ENCODE measurements at regions not wholly inside any gene's neighbourhood (a gene's known extent, or its start where the extent isn't known, plus 50 kb on each side); places are given as distances from the start of the nearest gene placed in this dataset.
A peak's percentile ranks its signal among the peaks of the same experiment; 100 is the strongest.

DNA sequence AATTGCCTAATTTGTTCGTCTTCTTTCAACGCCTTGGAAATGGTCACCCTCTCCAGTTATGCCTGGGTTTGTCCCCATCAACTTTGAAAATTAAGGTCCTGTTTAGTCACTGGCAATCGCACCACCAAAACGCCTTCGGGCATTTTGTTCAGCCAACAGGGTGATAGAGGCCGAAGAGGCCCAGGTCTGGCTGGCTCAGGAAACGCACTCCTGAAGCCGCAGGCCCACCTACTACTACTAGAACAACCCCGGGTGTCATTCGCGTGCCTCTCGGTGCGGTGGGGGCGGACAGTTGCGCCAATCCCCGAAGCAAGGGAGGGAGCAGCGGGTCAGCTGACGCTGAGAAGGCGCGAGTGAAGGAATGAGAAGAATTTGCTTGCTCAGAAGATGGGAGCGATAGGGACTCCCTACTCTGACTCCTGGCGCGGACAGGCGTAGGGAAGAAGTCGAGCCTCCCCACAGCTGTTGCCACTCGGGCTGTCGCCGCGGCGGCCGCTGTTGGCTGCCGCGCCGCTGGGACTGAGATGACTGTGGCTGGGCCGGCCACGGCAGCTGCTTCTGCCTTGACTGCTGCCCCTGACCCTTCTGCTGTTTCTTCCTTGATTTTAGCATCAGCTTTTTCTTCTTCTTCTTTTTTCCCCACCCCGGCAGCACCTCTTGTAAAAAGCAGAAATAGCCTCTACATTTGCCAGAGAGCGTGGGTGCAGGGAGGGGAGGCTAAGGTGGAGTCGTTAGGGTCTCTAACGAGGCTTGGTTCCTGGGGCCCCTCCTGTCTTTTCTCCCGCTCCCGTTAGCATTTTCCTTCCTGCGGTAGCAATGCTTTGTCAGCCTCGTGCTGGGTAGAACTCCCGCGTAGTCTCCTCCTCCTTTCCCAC, 387.6 kb downstream of the FIGN start:
- H3K9ac ChIP-seq (ENCODE audit: low read length): peak overlapping the region; percentile 5
- Mint-ChIP-seq H3K27ac (no peak overlapping the region), H3K9me3 (ENCODE audit: insufficient read depth) (no peaks in the 10 kb centered on the region), H3K4me1 (peaks cover 10% of the 10 kb centered on the region), H3K4me3 (peak overlapping the region; percentile 51), H3K27me3 (peaks cover 5% of the 10 kb centered on the region)
- intact Hi-C loops (cut with micrococcal nuclease): loop anchor here (10.0 kb wide), 2 partner anchors 267 to 717 kb away; no protein-coding TSS in a partner anchor
- DNase-seq (peak; percentile 17), ATAC-seq (ENCODE audit: low read depth) (no peak)
- H3K4me2 ChIP-seq (replicated peaks; ENCODE audit: low read depth, low read length, poor library complexity, severe bottlenecking): peak overlapping the region; percentile 53
- peak overlapping the region; percentile 58 for H2AFZ ChIP-seq (ENCODE audit: insufficient read depth, low read depth, low read length, poor library complexity, severe bottlenecking)
- TF ChIP-seq, protein P1, sequence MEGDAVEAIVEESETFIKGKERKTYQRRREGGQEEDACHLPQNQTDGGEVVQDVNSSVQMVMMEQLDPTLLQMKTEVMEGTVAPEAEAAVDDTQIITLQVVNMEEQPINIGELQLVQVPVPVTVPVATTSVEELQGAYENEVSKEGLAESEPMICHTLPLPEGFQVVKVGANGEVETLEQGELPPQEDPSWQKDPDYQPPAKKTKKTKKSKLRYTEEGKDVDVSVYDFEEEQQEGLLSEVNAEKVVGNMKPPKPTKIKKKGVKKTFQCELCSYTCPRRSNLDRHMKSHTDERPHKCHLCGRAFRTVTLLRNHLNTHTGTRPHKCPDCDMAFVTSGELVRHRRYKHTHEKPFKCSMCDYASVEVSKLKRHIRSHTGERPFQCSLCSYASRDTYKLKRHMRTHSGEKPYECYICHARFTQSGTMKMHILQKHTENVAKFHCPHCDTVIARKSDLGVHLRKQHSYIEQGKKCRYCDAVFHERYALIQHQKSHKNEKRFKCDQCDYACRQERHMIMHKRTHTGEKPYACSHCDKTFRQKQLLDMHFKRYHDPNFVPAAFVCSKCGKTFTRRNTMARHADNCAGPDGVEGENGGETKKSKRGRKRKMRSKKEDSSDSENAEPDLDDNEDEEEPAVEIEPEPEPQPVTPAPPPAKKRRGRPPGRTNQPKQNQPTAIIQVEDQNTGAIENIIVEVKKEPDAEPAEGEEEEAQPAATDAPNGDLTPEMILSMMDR (IDR thresholded peaks at IDR 0.05): no peak
- TF ChIP-seq EZH2 (IDR thresholded peaks at IDR 0.05; ENCODE audit: borderline replicate concordance, insufficient read depth, low read depth, low read length, poor library complexity, severe bottlenecking): no peak
- no peak overlapping the region for H3K27ac ChIP-seq (ENCODE audit: low read length in 2 of 2)
- no peaks in the 10 kb centered on the region for H3K79me2 ChIP-seq (ENCODE audit: control insufficient read depth, insufficient read depth, low read length)
- WGBS (ENCODE audit: insufficient coverage): 67% methylated on average over 31 of the region's 46 CpGs
- peaks cover 0 to 7% (median 0%) of the 10 kb centered on the region in 3 donors for H3K9me3 ChIP-seq (ENCODE audit: control extremely low read depth in 1 of 3, control insufficient read depth in 2 of 3, insufficient read depth in 1 of 3, low read length in 2 of 3)
- H3K4me1 ChIP-seq (ENCODE audit: control insufficient read depth in 2 of 2, insufficient read depth in 2 of 2, low read length in 2 of 2): peaks cover 0 to 11% of the 10 kb centered on the region in 2 donors
- H4K20me1 ChIP-seq (ENCODE audit: control insufficient read depth, insufficient read depth, low read length, poor library complexity, severe bottlenecking): no peaks in the 10 kb centered on the region
- H3K4me3 ChIP-seq (ENCODE audit: control extremely low read depth in 1 of 5, extremely low read depth in 1 of 5, insufficient read depth in 1 of 5, low read depth in 2 of 5, low read length in 4 of 5): peak overlapping the region in 2 of 5 experiments; percentile 3 to 16
- ChIA-PET CTCF (no interaction called here), POLR2A (no interaction called here)
- no peaks in the 10 kb centered on the region for H3K27me3 ChIP-seq (replicated peaks in 1 of 4; ENCODE audit: control extremely low read depth in 1 of 4, control insufficient read depth in 3 of 4, insufficient read depth in 4 of 4, low read length in 3 of 4)
- no peaks in the 10 kb centered on the region for H3K36me3 ChIP-seq (replicated peaks in 1 of 2; ENCODE audit: control extremely low read depth in 1 of 2, control insufficient read depth in 1 of 2, extremely low read depth in 1 of 2, insufficient read depth in 2 of 2, low read length in 1 of 2)
